Kidney epithelial cell (primary cell): ENCODE measurements at regions not wholly inside any gene's neighbourhood (a gene's known extent, or its start where the extent isn't known, plus 50 kb on each side); places are given as distances from the start of the nearest gene placed in this dataset.

ENCODE experiments used
- DNase-seq: peaks from one replicate; pipeline ENCODE4 v3.0.0-alpha.2; 2010; ENCODE audit warnings: low read depth
- H3K27me3 ChIP-seq: 2 replicates; pipeline ENCODE4 v1.6.0; 2011; ENCODE audit warnings: low read length; ENCODE audit not compliant: control insufficient read depth, insufficient read depth
- H3K36me3 ChIP-seq: 2 replicates; pipeline ENCODE4 v1.5.1; 2011; ENCODE audit warnings: low read length; ENCODE audit not compliant: control insufficient read depth, insufficient read depth
- H3K4me3 ChIP-seq: 2 replicates; pipeline ENCODE4 v1.5.1; 2011; ENCODE audit warnings: low read depth, mild to moderate bottlenecking, control low read depth, low read length
- TF ChIP-seq, protein P1 (sequence below): IDR thresholded peaks from 2 replicates; pipeline ENCODE4 v1.5.1; 2011; ENCODE audit warnings: mild to moderate bottlenecking, moderate library complexity, low read length, control low read depth, inconsistent platforms; ENCODE audit not compliant: insufficient read depth, poor library complexity, severe bottlenecking

DNA sequence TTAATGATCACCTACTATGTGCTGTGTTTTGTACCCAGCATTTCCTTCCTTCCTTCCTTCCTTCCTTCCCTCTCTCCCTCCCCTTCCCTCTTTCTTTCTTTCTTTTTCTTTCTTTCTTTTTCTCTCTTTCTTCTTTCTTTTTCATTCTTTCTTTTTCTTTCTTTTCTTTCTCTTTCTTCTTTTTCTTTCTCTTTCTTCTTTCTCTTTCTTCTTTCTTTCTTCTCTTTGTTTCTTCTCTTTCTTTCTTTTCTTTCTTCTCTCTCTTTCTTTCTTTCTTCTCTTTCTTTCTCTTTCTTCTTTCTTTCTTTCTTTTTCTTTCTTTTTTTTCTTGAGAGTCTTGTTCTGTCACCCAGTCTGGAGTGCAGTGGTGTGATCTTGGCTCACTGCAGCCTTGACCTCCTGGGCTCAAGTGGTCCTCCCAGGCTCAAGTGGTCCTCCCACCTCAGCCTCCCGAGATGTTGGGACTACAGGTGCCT lies 165.7 kb upstream of the MVB12B start:
- TF ChIP-seq, protein P1, sequence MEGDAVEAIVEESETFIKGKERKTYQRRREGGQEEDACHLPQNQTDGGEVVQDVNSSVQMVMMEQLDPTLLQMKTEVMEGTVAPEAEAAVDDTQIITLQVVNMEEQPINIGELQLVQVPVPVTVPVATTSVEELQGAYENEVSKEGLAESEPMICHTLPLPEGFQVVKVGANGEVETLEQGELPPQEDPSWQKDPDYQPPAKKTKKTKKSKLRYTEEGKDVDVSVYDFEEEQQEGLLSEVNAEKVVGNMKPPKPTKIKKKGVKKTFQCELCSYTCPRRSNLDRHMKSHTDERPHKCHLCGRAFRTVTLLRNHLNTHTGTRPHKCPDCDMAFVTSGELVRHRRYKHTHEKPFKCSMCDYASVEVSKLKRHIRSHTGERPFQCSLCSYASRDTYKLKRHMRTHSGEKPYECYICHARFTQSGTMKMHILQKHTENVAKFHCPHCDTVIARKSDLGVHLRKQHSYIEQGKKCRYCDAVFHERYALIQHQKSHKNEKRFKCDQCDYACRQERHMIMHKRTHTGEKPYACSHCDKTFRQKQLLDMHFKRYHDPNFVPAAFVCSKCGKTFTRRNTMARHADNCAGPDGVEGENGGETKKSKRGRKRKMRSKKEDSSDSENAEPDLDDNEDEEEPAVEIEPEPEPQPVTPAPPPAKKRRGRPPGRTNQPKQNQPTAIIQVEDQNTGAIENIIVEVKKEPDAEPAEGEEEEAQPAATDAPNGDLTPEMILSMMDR: no peak
- Histone ChIP-seq H3K27me3 (peaks cover 18% of the 10 kb centered on the region), H3K4me3 (no peak overlapping the region), H3K36me3 (no peaks in the 10 kb centered on the region)
- DNase-seq: no peak

DNA sequence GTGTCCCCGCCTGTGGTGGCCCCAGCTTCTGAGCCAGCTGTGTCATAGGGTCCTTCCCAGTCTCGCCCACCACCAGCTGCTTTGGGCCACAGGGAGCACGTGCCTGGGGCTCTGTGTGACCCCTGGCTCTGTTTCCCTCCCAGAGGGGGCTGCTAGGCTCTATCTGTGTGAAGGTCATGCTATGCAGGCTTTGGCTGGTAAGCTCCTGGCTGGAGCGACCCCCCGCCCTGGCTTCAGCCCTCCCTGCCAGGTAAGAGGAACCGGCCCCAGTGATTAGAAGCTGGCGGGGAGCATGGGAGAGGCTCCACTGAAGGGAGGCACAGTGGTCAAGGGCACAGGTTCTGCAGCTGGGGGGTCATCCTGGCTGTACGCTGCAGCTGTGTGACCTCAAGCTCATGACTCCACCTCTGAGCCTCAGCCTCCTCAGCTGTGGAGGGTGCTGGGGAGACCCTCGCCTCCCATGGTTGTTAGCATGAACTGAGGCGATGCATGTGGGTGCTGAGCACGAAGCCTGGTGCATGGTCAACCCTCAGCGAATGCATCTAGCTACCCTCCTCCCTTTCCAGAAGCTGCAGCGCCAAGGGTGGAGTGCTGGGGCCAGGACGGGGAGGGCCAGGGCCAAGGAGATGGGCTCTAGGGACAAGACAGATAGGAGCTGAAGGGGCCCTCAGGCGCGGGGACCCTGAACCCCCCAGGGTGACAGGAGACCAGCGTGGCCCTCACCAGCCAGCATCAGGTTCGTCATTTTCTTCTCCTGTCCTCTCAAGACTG lies 163.8 kb upstream of the MVB12B start:
- Histone ChIP-seq H3K36me3 (no peaks in the 10 kb centered on the region), H3K27me3 (peaks cover 9% of the 10 kb centered on the region), H3K4me3 (no peak overlapping the region)
- TF ChIP-seq, protein P1: no peak
- no peak for DNase-seq

DNA sequence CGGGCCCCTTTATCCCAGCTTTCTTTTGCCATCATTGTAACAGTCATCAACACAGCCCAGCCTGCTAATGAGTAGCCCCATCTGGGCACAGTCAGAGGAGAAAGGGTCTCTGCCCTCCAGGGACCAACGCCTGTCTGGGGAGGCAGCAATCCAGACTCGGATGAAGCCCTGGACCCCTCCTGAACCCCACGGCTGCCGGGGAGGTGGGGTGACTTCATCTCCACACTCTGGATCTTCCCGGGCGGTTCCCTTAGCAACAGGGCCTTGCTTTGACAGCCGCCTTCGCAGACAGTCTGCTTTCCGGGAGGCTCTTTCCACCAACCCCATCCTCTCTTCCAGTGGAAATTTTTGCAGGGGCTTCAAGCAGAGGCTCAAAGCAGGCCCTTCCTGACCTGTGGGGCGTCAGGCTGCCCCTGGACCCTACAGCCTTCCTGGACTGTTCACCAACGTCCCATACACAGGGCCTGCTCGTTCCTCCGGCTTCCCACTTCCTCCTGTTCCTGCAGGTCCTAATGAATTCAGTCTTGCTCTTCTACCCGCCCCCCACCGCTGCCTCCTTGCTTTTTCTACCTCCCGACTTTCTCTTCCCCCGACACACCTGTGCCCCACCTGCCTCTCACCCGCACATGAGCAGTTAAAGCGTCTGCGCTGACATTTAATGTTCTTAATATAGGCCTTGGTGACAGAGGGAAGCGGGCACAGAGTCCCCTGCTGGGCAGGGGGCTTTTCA lies 161.7 kb upstream of the MVB12B start:
- Histone ChIP-seq H3K27me3 (no peaks in the 10 kb centered on the region), H3K4me3 (no peak overlapping the region), H3K36me3 (no peaks in the 10 kb centered on the region)
- no peak for DNase-seq
- TF ChIP-seq, protein P1: no peak

DNA sequence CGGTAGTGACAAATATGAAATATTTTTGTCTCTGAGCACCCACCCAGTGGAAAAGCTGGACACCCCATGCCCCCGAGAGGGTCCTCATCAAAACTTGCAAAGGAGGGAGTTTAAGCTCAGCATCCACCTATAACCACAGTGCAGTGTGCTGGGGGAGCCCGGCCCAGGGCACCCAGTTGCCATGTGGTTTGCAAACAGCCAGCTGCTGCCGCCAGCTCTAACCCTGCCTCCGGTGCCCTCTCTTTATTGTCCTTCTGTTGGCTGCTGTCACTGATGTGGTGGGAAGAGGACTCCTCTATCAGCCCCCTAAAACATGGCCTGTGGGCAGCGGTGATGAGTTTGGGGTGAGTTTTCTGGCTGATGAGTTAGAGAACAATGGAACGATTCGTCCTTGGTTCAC lies 160.9 kb upstream of the MVB12B start:
- TF ChIP-seq, protein P1: no peak
- Histone ChIP-seq H3K36me3 (no peaks in the 10 kb centered on the region), H3K27me3 (no peaks in the 10 kb centered on the region), H3K4me3 (no peak overlapping the region)
- no peak for DNase-seq

DNA sequence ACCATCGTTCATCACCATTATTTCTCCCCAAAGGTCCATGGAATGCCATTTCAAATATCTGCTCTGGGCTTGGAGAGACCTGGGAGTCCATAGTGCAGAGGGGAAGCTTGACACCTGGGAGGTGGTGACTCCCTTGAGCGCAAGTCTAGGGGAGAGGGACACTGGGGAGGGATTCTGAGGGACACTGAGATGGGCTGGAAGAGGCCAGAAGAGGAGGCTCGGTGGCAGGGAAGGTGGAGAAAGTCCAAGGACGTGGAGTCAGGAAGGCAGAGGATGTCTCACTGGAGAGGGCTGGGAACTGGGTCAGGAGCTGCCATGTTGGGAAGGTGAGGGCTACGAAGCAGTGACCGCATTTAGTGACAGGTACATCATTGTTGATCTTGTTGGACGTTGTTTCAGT lies 160.3 kb upstream of the MVB12B start:
- H3K36me3 ChIP-seq: no peaks in the 10 kb centered on the region
- TF ChIP-seq, protein P1: no peak
- H3K27me3 ChIP-seq: no peaks in the 10 kb centered on the region
- no peak overlapping the region for H3K4me3 ChIP-seq
- no peak for DNase-seq
